ENCODE measurements at regions not wholly inside any gene's neighbourhood (a gene's known extent, or its start where the extent isn't known, plus 50 kb on each side); places are given as distances from the start of the nearest gene placed in this dataset.

DNA sequence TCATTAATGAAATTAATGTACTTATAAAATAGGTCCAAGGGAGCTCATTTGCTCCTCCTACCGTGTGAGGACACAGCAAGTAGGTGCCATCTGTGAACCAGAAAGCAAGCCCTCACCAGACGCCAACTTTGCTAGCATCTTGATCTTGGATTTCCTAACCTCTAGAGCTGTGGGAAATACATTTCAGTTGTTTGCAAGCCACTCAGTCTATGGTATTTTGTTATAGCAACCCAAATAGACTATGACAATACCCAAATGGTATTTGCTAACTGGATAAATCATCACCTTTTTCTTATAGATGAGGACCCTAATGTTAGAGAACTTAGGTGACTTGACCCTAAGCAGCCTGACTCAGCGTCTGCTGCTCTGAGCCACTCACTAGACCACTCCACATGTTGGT is 379.6 kb downstream of the HRH4 start:
- DNase-seq = no peak

DNA sequence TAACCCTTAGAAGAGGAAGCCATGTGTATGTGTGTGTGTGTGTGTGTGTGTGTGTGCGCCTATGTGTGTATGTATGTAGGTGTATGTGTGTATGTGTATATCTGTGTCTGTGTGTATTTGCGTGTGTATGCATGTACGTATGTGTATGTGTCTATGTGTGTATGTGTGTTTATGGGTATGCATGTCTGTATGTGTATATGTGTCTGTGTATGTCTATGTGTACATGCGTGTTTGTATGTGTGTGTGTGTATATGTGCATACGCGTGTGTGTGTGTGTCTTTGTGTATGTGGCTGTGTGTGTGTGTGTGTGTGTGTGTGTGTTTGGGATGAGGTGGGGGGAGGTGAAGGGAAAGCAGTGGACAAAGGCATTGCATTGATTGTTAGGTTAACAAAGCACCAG is 380.2 kb downstream of the HRH4 start:
- DNase-seq = no peak

DNA sequence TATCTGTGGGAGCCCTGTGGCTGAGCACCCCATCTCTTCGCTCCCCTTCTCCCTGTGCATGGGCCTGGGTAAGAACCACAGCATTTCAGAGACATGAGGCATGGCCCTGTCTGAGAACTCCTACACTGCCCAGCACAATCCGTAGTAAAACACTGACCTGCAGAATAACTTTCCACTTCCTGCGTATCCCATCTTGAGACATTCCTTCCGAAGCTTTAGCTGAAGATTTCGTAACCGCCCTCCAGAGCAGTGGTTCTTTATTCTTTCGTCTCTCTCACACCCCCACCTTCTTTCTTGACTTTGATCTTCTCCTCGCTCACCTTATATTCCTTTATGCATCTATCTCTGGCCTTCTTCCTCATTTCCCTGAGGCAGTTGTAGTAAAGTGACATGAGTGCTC is 381.1 kb downstream of the HRH4 start:
- DNase-seq = no peak

DNA sequence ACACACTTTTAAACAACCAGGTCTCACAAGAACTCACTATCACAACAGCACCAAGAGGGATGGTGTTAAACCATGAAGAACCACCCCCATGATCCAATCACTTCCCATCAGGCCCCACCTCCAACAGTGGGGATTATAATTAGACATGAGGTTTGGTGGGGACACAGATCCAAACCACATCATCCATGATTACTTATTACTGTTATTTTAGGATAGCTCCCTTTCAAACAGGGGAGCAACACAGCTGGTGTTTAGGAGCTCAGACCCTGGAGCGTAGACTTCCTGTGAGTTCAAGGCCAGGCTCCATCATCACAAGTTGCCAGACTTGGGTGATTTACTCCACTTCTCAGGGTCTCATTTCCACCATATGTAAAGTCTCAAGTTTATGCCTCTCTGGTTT is 382.7 kb downstream of the HRH4 start:
- no peak for DNase-seq

DNA sequence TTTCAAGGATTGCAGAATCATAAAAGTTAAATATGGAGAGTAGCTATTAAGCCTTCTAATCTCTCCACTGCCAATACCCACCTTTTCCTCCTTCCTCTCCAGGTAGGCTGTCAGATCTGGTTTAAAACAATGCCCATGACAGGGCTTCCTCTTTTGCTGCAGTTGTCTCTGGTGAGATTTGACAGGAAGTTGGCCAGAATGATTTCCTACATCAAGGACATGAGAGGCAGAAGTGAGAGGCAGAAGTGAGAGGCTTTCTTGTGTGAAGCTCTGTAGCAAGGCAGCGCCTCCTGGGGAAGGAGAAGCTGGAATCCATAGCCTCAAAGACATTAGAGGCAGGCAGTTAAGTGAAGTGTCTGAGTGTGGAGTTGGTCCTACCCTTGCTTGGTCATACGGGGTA is 385.7 kb downstream of the HRH4 start:
- no peak for DNase-seq

DNA sequence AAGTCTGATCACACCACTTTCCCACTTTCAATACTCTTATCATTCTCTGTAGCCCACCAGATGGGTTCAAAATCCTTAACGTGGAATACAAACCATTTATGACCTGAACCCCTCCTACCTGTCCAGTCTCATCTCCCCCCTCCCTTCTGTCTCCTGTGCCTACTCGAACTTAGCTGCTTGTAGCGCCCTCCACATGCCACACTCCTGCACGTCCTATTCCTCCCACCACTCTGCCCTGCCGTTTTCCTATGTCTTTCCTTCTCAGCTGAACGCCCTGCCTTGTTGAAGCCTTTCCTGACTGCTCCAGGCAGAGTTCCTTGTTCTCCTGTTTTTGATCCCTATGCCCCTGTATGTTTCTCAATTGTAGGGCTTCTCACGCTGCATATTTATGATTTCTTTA is 390.1 kb downstream of the HRH4 start:
- no peak for DNase-seq

DNA sequence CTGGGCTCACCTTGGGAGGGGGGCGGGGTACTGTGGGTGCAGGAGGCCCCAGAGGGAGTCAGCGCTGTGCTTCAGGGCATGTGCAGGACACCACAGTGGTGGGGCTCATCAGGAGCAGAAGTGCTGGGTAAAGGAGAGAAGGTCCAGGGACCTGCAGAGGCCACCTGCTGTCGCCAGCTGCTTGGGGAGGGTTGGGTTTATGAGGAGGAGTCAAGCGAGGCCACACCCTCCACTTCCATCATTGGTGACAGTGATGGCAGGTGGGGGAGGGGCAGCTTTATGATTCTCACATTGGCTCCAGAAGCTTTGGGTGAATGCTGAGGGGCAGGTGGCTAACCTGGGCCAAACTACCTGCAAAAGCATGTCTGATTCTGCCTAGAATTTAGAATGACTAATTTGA is 392.6 kb downstream of the HRH4 start:
- DNase-seq = no peak

DNA sequence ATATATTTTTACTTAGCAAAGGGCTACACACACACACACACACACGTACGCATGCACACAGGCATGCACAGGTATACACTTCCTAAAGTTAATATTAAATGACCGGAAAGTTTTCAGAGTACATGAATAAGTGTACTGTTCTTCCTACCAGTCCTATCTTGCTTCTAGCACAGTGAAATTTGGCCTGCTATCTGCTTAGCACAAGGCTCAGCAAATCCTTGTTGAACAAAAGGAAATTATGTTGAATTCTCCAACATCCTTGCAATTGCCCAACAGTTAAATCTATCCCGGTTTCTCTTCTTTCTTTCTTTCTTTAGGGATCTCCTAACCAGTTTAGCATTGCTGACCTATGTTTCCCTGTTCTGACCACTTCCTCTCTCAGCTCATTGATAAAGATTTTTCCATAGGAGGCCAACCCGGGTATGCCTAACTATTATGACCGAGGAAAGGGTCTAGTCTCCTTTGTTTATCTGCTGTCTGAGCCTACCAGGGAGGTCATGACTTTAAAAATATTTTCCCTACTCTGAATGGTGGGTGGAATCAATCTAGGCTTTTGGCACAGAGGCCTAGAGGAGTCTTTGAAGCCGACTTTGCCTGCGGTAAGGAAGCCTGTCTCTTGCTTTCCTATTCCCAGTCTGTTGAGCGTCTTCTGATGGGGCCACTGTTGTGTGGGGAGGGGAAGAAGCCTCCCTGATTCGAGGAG is 400.7 kb downstream of the HRH4 start:
- DNase-seq = no peak

DNA sequence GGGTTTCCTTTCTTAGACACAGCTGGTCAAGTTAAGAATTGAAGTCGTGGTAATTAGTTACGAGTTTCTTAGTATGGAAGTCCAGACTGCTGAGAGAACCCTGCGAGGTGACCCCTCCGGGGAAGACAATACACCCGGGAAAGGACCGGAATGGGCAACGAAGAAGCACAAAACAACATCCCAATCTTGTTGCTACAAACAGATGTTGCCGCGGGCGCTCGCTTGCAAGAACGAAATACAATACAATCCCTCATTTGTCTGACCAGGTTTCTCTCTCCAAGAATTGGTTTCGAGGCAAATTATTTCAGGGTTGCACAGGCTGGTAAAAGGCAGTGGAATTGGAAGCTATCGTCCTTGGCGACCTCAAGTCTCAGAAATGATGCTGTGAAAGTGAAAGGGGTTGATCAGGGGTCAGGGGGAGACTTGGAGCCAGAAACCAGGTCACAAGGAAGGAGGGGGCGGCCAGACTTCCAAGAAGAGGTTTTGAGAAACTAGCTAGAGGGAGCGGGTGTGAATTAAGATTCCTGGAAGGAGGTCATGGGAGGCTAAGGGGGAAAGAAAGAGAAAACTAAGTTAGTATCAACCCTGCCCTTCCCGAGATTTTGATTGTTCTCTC is 401.9 kb downstream of the HRH4 start:
- no peak for DNase-seq

DNA sequence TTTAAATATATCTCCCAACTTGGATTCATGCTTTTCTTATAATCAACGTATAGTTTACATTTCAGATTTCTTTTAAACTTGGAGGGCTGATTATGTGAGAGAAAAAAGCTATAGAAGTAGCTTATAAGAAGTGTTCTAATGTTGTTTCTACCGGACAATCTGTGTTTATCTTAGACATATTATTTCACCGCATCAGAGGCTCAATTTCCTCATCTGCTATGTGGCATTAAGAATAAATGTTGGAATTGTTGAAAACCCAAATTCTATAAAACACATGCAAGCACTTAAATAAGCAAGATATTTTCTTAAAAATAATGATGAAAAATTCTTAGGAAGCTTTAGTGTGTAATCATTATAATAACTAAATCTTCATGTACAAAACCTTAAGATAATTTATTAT is 407.9 kb downstream of the HRH4 start:
- DNase-seq = no peak

DNA sequence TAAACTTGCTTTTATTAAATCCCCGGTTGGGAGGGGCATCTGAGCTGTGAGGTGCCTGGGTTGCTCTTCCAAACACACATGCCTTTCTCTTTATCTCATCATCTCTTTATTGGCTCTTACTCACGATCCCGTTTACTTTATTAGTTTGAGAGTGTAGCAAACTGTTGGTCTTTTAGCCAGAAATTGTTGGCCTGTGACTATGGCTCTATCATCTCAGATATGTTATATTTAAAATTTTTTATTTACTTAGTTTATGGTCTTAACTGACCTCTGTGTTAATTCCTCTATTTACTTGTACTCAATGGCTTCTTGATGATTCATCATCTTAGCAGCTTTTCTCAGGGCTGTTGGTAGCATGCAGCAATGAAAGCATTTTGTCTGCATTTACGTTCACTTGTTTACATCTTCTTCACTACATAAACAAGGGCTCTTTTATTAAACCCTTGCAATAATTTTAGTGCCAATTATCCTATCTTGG is 408.4 kb downstream of the HRH4 start:
- no peak for DNase-seq

DNA sequence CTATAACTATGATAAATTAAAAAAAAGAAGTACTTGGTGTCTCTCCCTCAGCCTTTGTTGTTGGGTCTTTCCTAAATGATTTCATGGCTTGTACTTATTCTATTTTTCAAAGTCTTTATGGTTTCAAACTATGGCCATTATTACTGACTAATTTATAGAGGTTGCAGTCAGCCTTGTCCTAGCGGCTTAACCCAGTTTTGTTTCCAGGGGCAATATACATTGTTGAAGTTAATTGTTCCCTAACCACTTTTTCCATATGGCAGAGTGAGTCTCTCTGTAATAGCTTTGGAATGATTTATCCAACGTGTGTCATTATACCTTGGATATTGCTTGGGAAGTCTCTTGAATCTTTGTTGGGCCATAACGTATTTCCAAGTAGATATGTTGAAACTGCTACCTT is 408.8 kb downstream of the HRH4 start:
- no peak for DNase-seq

DNA sequence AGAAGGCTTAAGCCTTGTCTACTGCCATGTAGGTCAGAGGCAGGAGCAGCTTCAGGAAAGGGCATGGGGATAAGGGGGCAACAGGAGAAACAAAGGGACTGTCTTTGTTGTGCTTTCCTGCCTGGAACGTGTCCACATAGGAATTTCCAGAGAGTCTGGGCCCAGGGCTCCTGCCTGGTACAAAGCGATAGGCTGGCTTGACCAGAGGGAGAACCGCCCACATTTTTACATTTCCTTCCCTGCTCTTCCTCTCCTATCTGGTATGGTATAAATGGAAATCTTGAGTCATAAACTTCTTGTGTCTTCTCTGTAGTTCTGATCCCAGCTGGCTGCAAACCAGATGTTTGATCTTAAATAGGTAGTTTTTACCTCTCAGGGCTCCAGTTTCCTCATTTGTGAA is 414.8 kb downstream of the HRH4 start:
- no peak for DNase-seq

DNA sequence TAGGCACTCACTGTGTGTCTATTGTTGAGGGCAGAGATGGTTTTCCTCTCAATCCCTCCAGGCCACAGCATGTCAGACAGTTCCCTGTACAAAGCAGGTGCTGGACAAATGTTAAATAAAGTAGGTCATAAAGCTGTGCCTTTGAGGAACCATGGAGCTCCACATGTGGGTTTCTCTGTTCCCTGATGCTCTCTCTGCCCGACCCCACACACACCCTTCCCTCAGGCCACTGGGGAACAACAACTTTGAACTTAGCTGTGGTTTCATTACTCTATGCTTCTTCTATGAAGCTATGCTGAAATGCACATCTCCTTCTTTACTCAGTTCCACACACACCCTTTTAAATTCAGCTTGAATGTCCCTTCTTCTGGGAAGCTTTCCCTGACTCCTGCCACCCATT is 415.3 kb downstream of the HRH4 start:
- no peak for DNase-seq

DNA sequence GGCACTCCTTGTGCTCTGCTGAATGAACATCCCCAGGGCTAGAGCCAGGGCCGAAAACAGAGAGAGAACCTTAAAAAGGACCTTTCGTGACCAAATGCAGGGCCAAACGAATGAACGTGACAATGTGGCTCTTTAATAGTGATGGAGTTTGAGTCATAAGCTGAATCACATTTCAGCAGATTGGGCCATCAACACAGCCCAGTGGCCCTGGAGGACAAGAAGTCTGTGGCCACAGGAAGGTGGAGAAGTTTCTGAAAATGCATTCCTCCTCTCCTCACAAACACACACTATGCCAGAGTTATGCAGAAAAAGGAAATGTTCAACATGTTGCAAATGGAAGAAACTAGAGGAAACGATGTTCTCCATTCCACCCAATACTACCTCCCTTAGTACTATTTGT is 415.8 kb downstream of the HRH4 start:
- no peak for DNase-seq

DNA sequence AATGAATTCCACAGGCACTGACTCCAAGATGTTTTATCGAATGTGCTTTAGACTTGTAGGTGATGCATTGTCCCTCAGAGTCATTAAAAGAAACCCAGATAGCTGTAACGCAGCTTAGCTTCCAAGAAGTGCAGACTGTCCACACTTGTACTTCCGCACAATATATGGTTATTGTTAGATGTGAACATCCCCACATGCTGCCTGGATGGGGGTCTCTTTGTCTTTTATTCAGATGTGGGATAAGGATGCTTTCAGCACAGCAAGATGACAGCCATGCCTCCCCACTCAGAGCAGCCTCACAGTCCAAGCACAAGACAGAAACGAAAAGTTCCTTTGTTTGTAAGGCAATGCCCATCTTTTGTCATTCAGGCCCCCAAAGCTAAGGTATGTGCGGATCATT is 416.6 kb downstream of the HRH4 start:
- DNase-seq = no peak

DNA sequence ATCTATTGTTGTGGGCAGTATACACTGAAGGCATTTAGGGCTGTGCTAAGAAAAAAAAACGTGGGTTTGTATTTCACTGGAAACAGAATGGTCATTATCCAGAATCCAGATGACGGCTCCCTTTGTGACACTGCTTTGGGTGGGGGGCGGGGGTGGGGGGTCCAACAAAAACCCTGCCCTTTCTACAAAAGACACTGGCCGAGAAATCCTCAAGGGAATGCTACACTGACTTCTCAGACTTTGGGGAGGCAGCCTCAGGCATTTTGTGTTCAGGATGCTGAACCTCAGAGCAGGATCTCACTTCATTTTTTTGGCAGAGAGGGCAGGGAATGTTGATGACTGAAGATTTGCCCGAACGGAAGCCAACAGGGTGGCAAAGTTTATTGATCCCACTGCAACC is 417.1 kb downstream of the HRH4 start:
- DNase-seq = no peak

DNA sequence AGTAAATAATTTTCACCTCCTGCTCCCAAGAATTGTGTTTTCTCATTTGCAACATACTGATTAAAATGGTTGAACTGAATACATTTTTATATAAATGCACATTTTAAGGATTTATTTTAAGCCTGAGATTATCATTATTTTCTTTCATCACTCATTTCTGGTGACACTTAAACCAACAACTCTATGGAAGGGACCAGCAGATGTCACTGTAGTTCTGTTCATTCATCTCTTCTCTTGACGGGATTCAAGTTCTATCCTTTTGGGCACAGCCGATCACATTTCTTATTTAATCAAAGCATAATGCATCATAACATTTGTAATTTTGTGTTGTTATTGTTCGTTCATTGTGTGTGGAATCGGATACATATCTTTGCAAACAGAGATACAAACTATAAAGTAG is 417.9 kb downstream of the HRH4 start:
- DNase-seq = peak; percentile 3

DNA sequence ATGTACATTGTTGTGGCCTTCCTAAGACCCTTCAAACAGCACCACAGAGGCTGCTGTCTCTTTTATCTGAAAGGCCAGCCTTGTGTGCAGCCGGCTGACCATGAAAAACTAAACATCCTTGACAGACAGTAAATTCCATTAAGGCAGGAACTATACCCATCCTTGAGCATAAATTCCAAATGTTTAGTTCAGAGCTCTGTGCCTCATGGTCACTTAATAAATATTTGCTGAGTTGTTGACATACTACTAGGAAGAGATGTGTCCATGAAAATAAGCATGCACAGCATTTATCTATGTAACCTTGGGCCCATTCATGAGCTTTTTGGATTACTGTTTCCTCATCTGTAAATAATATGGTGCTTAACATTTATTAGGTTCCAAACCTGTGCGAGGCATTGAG is 424.8 kb downstream of the HRH4 start:
- DNase-seq = no peak

DNA sequence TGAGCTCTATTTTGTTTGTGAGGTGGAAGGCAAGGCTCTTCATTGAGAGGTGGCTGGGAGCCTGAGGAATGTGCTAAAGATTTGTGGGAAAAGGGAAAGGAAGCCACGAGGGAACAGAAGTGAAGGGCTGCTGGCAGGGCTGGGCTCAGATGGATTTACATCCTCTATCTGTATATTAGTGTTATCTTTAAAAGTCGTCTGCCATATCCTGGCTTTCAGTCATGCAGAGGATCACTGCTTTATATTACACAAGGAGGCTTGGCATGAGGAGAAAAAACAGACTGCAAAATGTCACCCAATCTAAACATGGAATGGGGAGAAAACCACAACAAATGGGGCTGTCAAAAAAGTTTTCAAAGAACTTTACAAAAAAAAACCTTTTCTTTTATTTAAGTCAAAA is 434.4 kb downstream of the HRH4 start:
- no peak for DNase-seq

DNA sequence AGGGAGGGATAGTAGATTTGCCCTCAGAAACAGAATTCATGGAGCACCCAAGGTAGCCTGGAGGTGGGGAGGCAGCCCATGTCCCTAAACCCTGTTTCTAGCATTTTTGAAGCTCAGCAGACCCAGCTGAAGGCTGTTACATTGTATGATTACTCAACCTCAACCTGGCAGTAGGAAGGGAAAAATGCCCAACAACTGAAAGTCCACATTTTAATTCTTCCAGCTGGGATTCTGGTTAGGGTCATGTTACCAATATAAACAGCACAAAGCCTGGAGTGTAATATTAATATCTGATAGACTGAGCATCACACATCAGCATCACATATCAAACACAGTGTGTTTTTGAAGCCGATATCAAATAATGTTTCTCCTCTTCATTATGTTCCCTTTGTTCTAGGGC is 437.0 kb downstream of the HRH4 start:
- no peak for DNase-seq

DNA sequence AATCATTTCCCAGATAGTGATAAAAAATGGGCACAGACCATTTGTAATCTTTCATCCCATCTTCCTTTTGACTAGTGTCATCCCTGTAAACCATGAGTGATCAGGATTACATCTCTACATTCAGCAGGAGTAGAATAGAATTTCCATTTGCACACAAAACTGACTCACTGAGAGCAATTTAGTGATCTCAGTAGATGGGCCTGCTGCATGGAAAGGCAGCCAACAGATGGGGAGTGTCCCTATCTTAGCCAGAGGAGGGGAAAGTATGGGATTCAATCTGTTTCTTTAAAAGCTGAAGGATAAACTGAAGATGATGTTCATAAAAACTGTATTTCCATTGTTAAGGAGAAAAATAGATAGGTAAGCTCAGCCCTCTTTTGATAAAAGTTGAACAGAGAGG is 441.7 kb downstream of the ZNF521 start:
- no peak for DNase-seq

DNA sequence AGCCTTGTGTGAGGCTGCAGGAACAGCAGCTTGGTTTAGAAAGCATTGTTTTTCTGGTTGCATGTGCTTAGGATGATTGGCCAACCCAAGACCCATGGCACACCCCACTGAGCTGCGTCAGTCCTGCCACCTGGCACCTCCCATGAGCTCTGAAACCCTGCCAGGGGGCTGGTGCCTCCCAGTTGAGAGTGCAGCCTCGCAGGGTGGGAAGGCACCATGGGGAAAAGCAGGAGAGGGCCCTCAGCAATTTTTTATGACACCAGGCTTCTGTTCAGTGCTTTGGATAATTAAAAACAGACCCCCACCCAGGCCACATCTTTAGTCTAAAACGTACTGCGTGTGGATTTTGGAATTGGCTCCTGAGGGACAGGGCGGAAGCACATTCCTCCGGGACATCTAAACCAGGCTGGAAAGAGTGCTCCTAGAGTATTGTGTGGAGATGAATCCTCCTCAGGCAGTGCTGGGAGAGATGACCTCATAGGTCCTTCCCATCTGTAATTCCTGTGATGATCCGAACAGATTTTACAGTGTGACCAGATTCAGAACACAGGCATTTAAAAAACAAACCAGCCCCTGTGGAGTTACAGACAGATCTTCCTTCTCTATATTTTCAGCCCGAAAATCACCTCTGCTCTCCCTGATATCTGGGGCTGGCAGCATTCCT is 438.3 kb downstream of the ZNF521 start:
- no peak for DNase-seq

DNA sequence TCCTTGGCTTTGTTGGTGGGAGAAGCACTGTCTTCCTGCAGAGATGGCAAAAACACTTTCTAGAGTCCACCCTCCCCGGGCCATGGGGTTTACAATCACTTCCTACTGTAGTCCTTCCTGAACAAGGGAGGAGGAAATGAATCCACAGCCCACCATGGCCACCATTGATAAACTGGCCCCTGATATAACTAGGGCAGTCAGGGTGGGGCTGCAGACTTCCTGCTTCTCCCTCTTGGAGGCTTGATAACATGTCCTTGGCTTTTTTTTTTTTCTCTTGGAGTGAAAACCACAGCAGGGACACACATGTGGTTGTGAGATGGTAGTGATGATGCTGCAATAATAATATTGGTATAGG is 437.8 kb downstream of the ZNF521 start:
- DNase-seq = no peak

DNA sequence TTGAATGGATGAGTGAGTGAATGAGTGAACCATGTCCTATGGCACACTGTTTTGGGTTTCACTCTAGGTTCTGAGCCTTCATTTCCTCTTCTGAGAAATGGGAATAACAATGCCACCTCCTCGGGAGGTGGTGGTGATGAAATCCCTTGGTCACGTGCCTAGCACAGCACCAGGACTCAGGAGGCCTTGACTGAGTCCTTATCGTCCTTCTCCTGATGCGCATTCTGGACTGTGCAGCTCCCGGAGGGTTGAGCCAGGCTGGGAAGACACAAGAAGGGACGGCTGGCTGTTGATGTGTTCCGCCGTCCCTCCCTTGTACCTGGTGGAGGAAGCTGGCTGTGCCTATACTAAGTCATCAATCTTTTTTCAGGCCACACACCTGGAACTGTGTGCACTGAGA is 437.3 kb downstream of the ZNF521 start:
- DNase-seq = no peak

All from NCI-H2081 treated with DMSO at 0.1 percent for 48 hours (cell line).